NCI-H510A (cell line): ENCODE measurements at regions not wholly inside any gene's neighbourhood (a gene's known extent, or its start where the extent isn't known, plus 50 kb on each side); places are given as distances from the start of the nearest gene placed in this dataset.

Source experiments
- DNase-seq: peaks from one replicate; lab custom pipeline; 2025; lab: John Stamatoyannopoulos, UW

- no peak for DNase-seq
Measured at GRCh38 chr22:34997633-34998299, 68.2 kb upstream of the ISX start.

GRCh38 chr22:34998921-34999320 is 67.0 kb upstream of the ISX start:
- no peak for DNase-seq

GRCh38 chr22:35008213-35008612 is 57.7 kb upstream of the ISX start:
- no peak for DNase-seq

- no peak for DNase-seq
Measured at GRCh38 chr22:35010543-35010942, 55.4 kb upstream of the ISX start.

GRCh38 chr22:35014812-35015211 is 51.1 kb upstream of the ISX start:
- no peak for DNase-seq
